Neural progenitor cell (in vitro differentiated cells): ENCODE measurements at regions not wholly inside any gene's neighbourhood (a gene's known extent, or its start where the extent isn't known, plus 50 kb on each side); places are given as distances from the start of the nearest gene placed in this dataset.

ENCODE experiments used
- CTCF ChIP-seq: fragments of 200-600 bp; sonication (generic); IDR thresholded peaks from 2 replicates; pipeline ENCODE4 v1.5.1; 2017; ENCODE audit warnings: antibody characterized with exemption, mild to moderate bottlenecking
- EZH2 ChIP-seq: fragments of 200-600 bp; sonication (generic); IDR thresholded peaks from 2 replicates; pipeline ENCODE4 v1.6.1; 2017; ENCODE audit warnings: antibody characterized with exemption, mild to moderate bottlenecking, moderate library complexity

DNA sequence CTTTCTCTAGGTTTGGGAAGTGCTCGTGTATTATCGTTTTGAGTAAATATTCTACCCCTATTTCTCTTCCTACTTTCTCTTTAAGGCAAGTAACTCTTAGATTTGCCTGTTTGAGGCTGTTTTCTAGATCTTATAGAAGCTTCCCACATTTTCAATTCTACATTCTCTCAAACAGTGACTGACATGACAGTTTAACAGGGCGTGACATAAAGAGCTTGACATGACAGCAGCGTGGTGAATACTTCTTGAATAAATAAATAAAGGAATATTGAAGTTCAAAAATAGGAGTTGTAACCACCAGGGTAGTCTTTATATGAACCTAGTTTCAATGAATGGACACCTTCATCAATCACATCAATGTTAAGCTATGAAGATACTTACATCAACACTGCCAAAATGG is 162.0 kb downstream of the TRAM1L1 start:
- TF ChIP-seq CTCF, result no peak
- TF ChIP-seq EZH2, result no peak
